ENCODE measurements at regions not wholly inside any gene's neighbourhood (a gene's known extent, or its start where the extent isn't known, plus 50 kb on each side); places are given as distances from the start of the nearest gene placed in this dataset.

DNA sequence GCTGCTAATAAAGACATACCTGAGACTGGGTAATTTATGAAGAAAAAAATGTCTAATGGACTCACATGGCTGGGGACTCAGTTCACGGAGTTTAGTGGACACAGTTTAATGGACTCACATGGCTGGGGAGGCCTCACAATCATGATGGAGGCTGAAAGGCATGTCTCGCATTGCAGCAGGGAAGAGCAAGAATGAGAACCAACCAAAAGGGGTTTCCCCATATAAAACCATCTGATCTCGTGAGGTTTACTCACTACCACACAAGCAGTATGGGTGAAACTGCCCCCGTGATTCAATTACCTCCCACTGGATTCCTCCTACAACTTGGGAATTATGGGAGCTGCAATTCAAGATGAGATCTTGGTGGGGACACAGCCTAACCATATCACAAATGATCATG, 1181.2 kb downstream of the PCDH9 start:
- intact Hi-C loops (cut with DNase I) = no loop called here
- no peak overlapping the region for H3K27ac ChIP-seq
- WGBS, 4 donors = 71 to 87% (median 77%) methylated on average over 4 of the region's 4 CpGs
- H3K27me3 ChIP-seq = no peaks in the 10 kb centered on the region
- H3K36me3 ChIP-seq (replicated peaks in 1 of 2) = no peaks in the 10 kb centered on the region
- no peak for DNase-seq
- TF ChIP-seq, protein P1, sequence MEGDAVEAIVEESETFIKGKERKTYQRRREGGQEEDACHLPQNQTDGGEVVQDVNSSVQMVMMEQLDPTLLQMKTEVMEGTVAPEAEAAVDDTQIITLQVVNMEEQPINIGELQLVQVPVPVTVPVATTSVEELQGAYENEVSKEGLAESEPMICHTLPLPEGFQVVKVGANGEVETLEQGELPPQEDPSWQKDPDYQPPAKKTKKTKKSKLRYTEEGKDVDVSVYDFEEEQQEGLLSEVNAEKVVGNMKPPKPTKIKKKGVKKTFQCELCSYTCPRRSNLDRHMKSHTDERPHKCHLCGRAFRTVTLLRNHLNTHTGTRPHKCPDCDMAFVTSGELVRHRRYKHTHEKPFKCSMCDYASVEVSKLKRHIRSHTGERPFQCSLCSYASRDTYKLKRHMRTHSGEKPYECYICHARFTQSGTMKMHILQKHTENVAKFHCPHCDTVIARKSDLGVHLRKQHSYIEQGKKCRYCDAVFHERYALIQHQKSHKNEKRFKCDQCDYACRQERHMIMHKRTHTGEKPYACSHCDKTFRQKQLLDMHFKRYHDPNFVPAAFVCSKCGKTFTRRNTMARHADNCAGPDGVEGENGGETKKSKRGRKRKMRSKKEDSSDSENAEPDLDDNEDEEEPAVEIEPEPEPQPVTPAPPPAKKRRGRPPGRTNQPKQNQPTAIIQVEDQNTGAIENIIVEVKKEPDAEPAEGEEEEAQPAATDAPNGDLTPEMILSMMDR (IDR thresholded peaks at IDR 0.05) = no peak
- no peak for TF ChIP-seq POLR2A (IDR thresholded peaks at IDR 0.05)
- no peaks in the 10 kb centered on the region for H3K9me3 ChIP-seq (replicated peaks in 1 of 3)
- H3K4me3 ChIP-seq = no peak overlapping the region
- no peaks in the 10 kb centered on the region for H3K4me1 ChIP-seq (replicated peaks in 1 of 2)

DNA sequence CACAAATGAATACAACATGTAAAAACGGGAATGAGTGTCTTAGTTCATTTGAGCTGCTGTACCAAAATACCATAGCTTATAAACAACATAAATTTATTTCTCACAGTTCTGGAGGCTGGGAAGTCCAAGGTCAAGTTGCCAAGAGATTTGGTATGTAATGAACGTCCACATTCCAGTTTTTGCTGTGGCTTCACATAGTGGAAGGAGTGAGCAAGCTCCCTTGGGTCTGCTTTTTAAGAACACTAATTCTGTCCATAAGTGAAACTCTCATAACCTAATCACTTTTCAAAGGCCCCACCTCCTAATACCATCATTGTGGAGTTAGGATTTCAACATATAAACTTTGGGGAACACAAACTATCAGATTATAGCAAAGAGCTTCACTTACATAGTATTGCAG, 1189.6 kb downstream of the PCDH9 start:
- intact Hi-C loops (cut with DNase I) = no loop called here
- Histone ChIP-seq H3K9me3 (replicated peaks in 1 of 3) (no peaks in the 10 kb centered on the region), H3K4me3 (no peak overlapping the region), H3K27me3 (no peaks in the 10 kb centered on the region), H3K36me3 (replicated peaks in 1 of 2) (no peaks in the 10 kb centered on the region), H3K27ac (no peak overlapping the region), H3K4me1 (replicated peaks in 1 of 2) (no peaks in the 10 kb centered on the region)
- 51 to 69% (median 61%) methylated on average over 2 of the region's 2 CpGs for WGBS, 4 donors
- TF ChIP-seq, protein P1 (IDR thresholded peaks at IDR 0.05) = no peak
- TF ChIP-seq POLR2A (IDR thresholded peaks at IDR 0.05) = no peak
- DNase-seq = no peak

DNA sequence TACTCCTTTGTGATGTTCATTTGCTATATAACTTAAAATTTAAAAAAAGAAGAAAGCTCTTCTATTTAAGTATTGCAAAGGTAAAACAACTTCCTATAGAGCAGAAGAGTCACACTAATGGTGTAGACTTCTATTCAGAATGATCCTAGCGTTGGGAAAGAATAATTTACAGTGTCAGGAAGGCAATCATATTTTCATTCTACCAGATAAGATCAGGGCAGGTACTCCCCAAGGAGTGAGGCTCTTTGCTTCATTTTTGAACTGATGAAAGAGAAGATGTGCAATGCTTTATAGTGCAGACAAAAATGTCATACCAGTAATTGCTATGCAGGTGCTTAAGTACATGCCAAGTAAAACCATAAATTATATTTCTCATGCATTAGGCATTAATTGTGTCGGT, 1193.0 kb downstream of the PCDH9 start:
- 75 to 82% (median 79%) methylated on average over 2 of the region's 2 CpGs for WGBS, 4 donors
- Histone ChIP-seq H3K4me3 (no peak overlapping the region), H3K27ac (no peak overlapping the region), H3K9me3 (replicated peaks in 1 of 3) (no peaks in the 10 kb centered on the region), H3K27me3 (no peaks in the 10 kb centered on the region), H3K4me1 (replicated peaks in 1 of 2) (no peaks in the 10 kb centered on the region), H3K36me3 (replicated peaks in 1 of 2) (no peaks in the 10 kb centered on the region)
- TF ChIP-seq, protein P1 (IDR thresholded peaks at IDR 0.05) = no peak
- TF ChIP-seq POLR2A (IDR thresholded peaks at IDR 0.05) = no peak
- DNase-seq = no peak
- intact Hi-C loops (cut with DNase I) = no loop called here

DNA sequence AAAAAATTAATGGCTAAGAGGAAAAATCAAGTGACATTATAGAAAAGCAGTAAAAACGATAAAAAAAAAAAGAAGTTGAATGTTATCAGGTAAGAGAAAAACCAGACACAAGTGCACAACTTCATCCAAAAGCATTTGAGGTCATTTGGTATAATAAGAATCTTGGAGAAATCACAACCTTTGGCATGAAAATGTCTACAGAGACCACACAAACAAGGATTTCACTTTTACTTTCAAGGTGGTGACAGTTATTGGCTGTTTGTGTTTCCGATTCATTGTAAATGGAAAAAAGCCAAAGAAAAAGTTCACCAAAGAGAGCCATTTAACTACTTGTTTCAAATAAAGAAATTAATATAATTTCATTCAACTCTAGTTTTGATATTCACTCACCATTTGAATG, 1193.5 kb downstream of the PCDH9 start:
- no peaks in the 10 kb centered on the region for H3K4me1 ChIP-seq (replicated peaks in 1 of 2)
- H3K4me3 ChIP-seq = no peak overlapping the region
- H3K27ac ChIP-seq = no peak overlapping the region
- 45 to 60% (median 50%) methylated on average over 2 of the region's 2 CpGs for WGBS, 4 donors
- no peak for DNase-seq
- no peaks in the 10 kb centered on the region for H3K9me3 ChIP-seq (replicated peaks in 1 of 3)
- H3K36me3 ChIP-seq (replicated peaks in 1 of 2) = no peaks in the 10 kb centered on the region
- no peak for TF ChIP-seq POLR2A (IDR thresholded peaks at IDR 0.05)
- TF ChIP-seq, protein P1 (IDR thresholded peaks at IDR 0.05) = no peak
- no peaks in the 10 kb centered on the region for H3K27me3 ChIP-seq
- intact Hi-C loops (cut with DNase I) = no loop called here
